ENCODE measurements at regions not wholly inside any gene's neighbourhood (a gene's known extent, or its start where the extent isn't known, plus 50 kb on each side); places are given as distances from the start of the nearest gene placed in this dataset.

GRCh38 chr15:31241888-31242522, 84.6 kb upstream of the KLF13 start:
- no peak for DNase-seq (ENCODE audit: low read depth)

GRCh38 chr15:31243895-31244294, 82.7 kb upstream of the KLF13 start:
- no peak for DNase-seq (ENCODE audit: low read depth)

- no peak for DNase-seq (ENCODE audit: low read depth)
Observed at GRCh38 chr15:31245135-31245689, 81.4 kb upstream of the KLF13 start.

GRCh38 chr15:31245756-31246155, 80.9 kb upstream of the KLF13 start:
- DNase-seq (ENCODE audit: low read depth), result no peak

GRCh38 chr15:31247404-31247803, 79.2 kb upstream of the KLF13 start:
- DNase-seq (ENCODE audit: low read depth), result no peak

- DNase-seq (ENCODE audit: low read depth), result no peak
Observed at GRCh38 chr15:31248263-31248662, 78.4 kb upstream of the KLF13 start.

GRCh38 chr15:31248951-31249350, 77.7 kb upstream of the KLF13 start:
- no peak for DNase-seq (ENCODE audit: low read depth)

- DNase-seq (ENCODE audit: low read depth), result no peak
Observed at GRCh38 chr15:31250033-31250432, 76.6 kb upstream of the KLF13 start.

GRCh38 chr15:31251165-31251564, 75.5 kb upstream of the KLF13 start:
- DNase-seq (ENCODE audit: low read depth), result no peak

- no peak for DNase-seq (ENCODE audit: low read depth)
Observed at GRCh38 chr15:31252171-31252785, 74.4 kb upstream of the KLF13 start.

- DNase-seq (ENCODE audit: low read depth), result no peak
Observed at GRCh38 chr15:31254431-31255175, 72.0 kb upstream of the KLF13 start.

- DNase-seq (ENCODE audit: low read depth), result no peak
Observed at GRCh38 chr15:31255176-31255510, 71.5 kb upstream of the KLF13 start.

GRCh38 chr15:31255732-31256377, 70.8 kb upstream of the KLF13 start:
- DNase-seq (ENCODE audit: low read depth), result no peak

GRCh38 chr15:31256378-31257265, 70.0 kb upstream of the KLF13 start:
- no peak for DNase-seq (ENCODE audit: low read depth)

GRCh38 chr15:31257286-31257685, 69.3 kb upstream of the KLF13 start:
- no peak for DNase-seq (ENCODE audit: low read depth)

GRCh38 chr15:31258260-31258659, 68.4 kb upstream of the KLF13 start:
- DNase-seq (ENCODE audit: low read depth), result no peak

- DNase-seq (ENCODE audit: low read depth), result no peak
Observed at GRCh38 chr15:31259562-31260252, 66.9 kb upstream of the KLF13 start.

GRCh38 chr15:31260646-31261265, 65.9 kb upstream of the KLF13 start:
- no peak for DNase-seq (ENCODE audit: low read depth)

- DNase-seq (ENCODE audit: low read depth), result no peak
Observed at GRCh38 chr15:31261266-31262142, 65.1 kb upstream of the KLF13 start.

GRCh38 chr15:31262143-31262530, 64.5 kb upstream of the KLF13 start:
- DNase-seq (ENCODE audit: low read depth), result no peak

All from stimulated activated CD8-positive, alpha-beta memory T cell treated with anti-CD3 and anti-CD28 coated beads, Interleukin-12 subunit alpha, Interleukin-12 subunit beta, amount 100 ng/mL, for 4 hours (primary cell).